NB4 (cell line): ENCODE measurements at regions not wholly inside any gene's neighbourhood (a gene's known extent, or its start where the extent isn't known, plus 50 kb on each side); places are given as distances from the start of the nearest gene placed in this dataset.

Experiments
- MYC ChIP-seq: IDR thresholded peaks from 2 replicates; pipeline ENCODE4 v1.6.1; 2011; ENCODE audit warnings: low read depth, low read length
- POLR2A ChIP-seq: IDR thresholded peaks from 2 replicates; pipeline ENCODE4 v1.6.1; 2011; ENCODE audit warnings: mild to moderate bottlenecking; ENCODE audit not compliant: insufficient read length; ENCODE audit errors: extremely low read depth

DNA sequence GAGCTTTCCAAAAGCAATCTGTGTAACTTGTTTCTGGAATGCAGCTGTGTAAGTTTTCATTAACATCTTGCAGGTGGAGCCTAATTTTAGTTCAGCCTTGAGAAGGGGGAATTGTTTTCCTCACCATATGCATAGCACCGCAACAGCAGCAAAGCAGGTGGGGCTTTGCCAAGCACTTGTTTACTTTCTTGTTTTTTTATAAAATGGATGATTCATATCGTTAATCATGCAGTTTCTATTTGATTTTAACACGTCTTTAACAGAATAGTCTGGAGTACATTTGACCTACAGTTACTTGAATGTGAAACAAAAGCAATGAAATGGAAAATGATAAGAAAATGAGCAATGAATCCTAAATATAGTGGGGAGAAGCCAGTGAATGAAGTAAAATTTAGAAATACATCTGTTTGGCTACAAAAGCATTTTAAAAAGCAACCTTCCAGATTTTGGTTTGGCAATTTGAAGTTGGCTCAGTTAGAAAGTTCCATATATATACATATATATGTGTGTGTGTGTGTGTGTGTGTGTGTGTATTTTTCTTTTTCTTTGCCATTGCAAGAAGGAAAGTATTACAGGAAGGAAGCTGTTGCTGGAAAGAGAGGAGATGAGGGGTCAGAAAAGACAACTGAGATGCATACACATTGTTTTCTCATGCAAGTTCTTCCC, 119.0 kb upstream of the ADGRL2 start:
- TF ChIP-seq POLR2A (no peak), MYC (no peak)
